ENCODE measurements at regions not wholly inside any gene's neighbourhood (a gene's known extent, or its start where the extent isn't known, plus 50 kb on each side); places are given as distances from the start of the nearest gene placed in this dataset.

GRCh38 chr12:65695113-65695865 lies 129.0 kb upstream of the HMGA2 start:
- Histone ChIP-seq H3K9ac (ENCODE audit: low read depth in 2 of 2, low read length in 2 of 2) (no peak overlapping the region), H3K27ac (no peak overlapping the region), H3K9me3 (no peaks in the 10 kb centered on the region), H3K4me1 (no peaks in the 10 kb centered on the region), H3K27me3 (peaks cover 4% of the 10 kb centered on the region), H3K4me3 (no peak overlapping the region), H3K36me3 (no peaks in the 10 kb centered on the region)
- TF ChIP-seq CTCF (IDR thresholded peaks at IDR 0.05) = no peak
- intact Hi-C loops (cut with DNase I) = no loop called here
- no peak for DNase-seq

- Histone ChIP-seq H3K4me3 (no peak overlapping the region), H3K27ac (no peak overlapping the region), H3K9ac (ENCODE audit: low read depth in 2 of 2, low read length in 2 of 2) (no peak overlapping the region), H3K36me3 (no peaks in the 10 kb centered on the region), H3K9me3 (no peaks in the 10 kb centered on the region), H3K4me1 (no peaks in the 10 kb centered on the region), H3K27me3 (peaks cover 4% of the 10 kb centered on the region)
- DNase-seq = no peak
- no peak for TF ChIP-seq CTCF (IDR thresholded peaks at IDR 0.05)
- intact Hi-C loops (cut with DNase I) = no loop called here
These were observed 128.1 kb upstream of the HMGA2 start for GRCh38 chr12:65696227-65696626.

- H3K27ac ChIP-seq = no peak overlapping the region
- no peaks in the 10 kb centered on the region for H3K4me1 ChIP-seq
- no peaks in the 10 kb centered on the region for H3K36me3 ChIP-seq
- H3K4me3 ChIP-seq = no peak overlapping the region
- no peak for DNase-seq
- TF ChIP-seq CTCF (IDR thresholded peaks at IDR 0.05) = no peak
- H3K9me3 ChIP-seq = no peaks in the 10 kb centered on the region
- no peak overlapping the region for H3K9ac ChIP-seq (ENCODE audit: low read depth in 2 of 2, low read length in 2 of 2)
- intact Hi-C loops (cut with DNase I) = no loop called here
- H3K27me3 ChIP-seq = no peaks in the 10 kb centered on the region
These were observed 125.0 kb upstream of the HMGA2 start for GRCh38 chr12:65699251-65699650.

- Histone ChIP-seq H3K4me3 (no peak overlapping the region), H3K4me1 (no peaks in the 10 kb centered on the region), H3K9ac (ENCODE audit: low read depth in 2 of 2, low read length in 2 of 2) (no peak overlapping the region), H3K27me3 (no peaks in the 10 kb centered on the region), H3K36me3 (no peaks in the 10 kb centered on the region), H3K27ac (no peak overlapping the region), H3K9me3 (no peaks in the 10 kb centered on the region)
- DNase-seq = no peak
- no peak for TF ChIP-seq CTCF (IDR thresholded peaks at IDR 0.05)
- intact Hi-C loops (cut with DNase I) = no loop called here
These were observed 121.1 kb upstream of the HMGA2 start for GRCh38 chr12:65703176-65703575.

GRCh38 chr12:65705380-65705876 lies 118.9 kb upstream of the HMGA2 start:
- Histone ChIP-seq H3K4me3 (no peak overlapping the region), H3K9me3 (no peaks in the 10 kb centered on the region), H3K9ac (ENCODE audit: low read depth in 2 of 2, low read length in 2 of 2) (no peak overlapping the region), H3K27me3 (no peaks in the 10 kb centered on the region), H3K4me1 (no peaks in the 10 kb centered on the region), H3K27ac (no peak overlapping the region), H3K36me3 (no peaks in the 10 kb centered on the region)
- no peak for TF ChIP-seq CTCF (IDR thresholded peaks at IDR 0.05)
- intact Hi-C loops (cut with DNase I) = no loop called here
- DNase-seq = no peak
